Esophagus mucosa (tissue), 1 donor: ENCODE measurements at regions not wholly inside any gene's neighbourhood (a gene's known extent, or its start where the extent isn't known, plus 50 kb on each side); places are given as distances from the start of the nearest gene placed in this dataset.
A peak's percentile ranks its signal among the peaks of the same experiment; 100 is the strongest.
"Not testable (repeated sequence)": the region's sequence is repeated elsewhere in the genome, so short reads cannot be mapped to it uniquely, and the experiment has no call there.

Experiments used
- ATAC-seq: fragments of 200-7000 bp; cut with Tn5 transposase; one replicate; pipeline ENCODE4 v1.9.1; 2020
- donor health status: DM: yes; HTN: yes; CAD: no.

DNA sequence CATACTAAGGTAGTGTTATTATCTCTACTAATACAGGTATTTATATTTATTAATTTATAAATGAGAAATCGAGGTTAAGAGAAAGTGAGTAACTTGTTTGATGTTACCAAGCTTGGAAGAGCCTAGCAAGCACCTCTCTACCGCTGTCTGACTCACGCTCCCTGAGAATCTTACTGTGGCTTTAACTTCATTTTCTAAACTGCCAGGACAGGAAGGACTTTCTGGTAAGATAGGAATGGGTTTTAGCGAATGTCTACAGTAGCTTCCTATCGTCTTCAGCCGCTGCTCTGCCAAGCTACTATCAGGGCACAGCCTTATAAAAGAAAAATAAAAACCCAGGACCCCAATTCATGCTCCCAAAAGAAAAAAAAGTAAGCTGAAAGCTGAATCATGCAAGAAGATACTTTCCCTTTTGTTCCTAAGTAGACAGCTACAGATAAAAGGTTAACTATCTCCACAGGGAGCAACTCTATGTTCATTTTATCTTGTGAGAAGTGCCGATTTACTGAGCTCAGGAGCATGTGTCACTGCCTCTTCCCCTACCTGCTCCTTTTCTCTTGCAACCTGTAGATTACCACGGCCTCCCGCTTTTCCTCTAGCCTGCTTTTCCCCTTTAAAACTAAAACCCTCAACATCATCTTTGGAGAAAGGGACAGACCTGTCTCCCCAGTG is 60.2 kb downstream of the THNSL1 start:
- no peak for ATAC-seq

DNA sequence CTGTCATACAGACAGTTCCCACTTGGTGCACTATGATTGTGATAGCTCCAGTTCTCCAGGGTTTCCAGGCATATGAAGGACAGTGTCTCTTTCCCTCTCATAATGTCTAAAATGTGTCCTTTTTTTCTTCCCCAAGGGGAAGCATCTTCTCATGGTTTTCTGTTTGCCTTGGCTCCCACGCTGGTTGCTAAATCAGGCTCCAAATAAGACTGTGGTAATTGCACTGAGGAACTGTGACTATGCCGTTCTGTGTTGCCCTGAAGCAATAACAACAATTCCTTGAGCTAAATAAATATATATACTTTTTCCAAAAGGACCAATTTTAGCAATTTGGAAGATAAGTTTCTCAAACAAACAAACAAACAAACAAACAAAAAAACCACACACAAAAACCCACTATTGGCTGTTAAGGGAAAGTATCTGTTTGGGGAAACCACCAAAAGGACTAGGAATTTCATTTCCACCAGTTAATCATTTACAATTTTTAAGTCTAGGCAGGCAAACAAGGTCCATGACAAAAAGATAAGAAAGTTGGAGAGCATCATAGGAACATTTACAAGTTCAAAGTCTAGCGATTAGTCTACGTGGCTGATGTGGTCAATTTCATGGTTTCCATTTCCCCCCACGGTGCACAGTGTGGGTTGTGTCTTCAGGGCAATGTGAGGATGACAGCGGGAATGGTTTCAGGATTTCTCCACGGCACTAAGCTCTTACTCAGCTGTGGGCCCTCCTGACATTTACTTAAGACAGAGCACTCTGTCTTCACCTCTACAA is 62.4 kb downstream of the THNSL1 start:
- ATAC-seq = no peak

DNA sequence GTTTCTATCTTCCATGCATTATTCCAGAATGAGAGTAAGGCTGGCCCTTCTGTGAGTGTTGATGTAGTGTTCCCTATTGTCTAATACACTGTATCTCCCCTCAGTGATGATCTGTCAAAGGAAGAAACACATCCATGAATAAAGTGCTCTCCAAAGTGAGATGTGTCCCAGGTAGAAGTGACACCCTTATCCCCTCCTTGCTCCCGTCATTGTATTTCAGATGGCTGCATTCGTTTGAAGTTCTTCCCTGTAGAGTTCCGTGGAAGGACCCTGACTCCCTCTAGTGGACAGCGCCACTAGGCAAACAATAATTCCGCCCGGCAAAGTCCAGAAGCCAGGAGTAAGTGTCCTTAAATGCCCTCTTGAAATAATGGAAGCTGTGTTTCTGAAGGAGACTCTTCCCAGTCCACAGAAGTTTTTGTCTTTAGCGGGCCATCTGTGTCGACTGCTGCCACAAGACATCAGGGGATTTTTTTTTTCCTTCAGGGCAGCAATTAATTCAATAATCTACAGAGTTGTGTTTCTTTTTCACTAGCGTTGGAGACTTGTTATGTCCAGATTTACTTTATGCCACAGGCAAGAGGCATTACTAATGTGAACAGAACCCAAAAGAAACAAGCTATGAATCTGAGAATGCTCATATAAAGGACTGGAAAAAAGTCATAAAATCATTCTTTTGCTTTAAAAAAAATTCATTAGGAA is 64.6 kb downstream of the THNSL1 start:
- peak; percentile 85 for ATAC-seq

DNA sequence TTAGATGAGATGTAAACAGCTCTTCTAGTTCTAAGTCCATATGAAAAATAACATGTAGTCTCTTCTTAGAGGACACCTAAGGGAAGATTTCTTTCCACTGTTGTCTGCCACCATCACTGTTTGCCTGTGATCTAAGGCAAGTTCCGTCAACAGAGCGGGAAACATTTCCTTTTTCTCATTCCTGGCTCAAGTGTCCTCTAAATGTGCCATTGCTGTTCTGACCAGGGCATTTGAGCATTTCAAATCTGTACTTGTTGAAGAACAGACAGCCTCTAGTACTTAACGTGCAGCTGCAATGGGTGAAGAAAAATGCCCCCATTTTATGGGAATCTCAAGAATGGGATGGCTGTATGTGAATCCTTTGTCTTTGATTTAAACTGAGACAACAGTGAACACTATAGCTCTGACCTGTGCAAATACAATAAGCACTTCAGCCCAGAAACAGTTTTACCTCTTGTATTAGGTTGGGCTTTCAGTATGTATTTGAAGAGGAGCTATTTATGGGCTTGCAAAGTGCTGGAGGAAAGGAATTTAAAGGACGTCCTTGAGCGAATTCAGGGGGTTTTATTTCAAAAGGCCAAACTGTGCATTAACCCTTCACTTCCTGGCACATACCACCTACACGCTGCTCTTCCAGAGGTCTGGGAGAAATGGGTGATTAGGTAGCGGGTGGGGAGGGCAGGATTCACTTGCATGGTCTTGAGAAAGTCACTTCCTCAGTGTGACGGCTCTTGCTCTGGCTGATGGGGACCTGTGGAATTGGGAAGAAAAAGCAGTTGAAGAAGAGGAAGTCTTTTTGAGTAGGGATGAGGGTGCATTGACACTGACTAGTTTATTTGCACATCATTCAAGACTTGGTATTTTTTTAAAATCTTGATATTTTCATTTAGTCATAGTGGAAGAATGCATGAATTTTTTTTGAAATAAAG is 66.1 kb downstream of the THNSL1 start:
- no peak for ATAC-seq

DNA sequence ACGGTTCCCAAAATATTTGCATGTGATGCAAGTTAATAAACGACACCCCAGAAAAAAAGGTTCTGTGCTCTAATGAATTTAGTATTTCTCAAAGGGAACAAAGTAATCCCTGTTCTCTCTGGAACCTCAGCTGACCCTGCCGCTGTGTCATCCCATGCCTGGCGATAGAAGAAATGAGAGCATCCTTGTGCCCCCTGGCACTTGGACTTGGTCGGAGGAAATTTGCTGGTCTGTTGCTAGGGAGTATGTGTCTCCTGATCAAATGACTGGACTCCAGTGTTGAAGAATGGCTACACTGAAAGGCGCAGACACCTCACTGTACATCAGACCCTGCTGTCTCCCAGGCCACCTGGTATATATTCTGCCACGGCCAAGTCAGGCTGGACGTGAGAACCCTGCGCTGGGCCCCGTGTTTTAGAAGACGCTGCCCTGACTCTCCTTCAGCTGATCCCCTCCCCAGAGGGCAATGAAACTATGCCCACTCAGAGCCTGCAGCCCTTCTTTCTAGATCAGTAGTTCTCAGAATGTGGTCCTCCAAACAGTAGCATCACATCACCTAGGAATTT is 67.2 kb downstream of the THNSL1 start:
- no peak for ATAC-seq

DNA sequence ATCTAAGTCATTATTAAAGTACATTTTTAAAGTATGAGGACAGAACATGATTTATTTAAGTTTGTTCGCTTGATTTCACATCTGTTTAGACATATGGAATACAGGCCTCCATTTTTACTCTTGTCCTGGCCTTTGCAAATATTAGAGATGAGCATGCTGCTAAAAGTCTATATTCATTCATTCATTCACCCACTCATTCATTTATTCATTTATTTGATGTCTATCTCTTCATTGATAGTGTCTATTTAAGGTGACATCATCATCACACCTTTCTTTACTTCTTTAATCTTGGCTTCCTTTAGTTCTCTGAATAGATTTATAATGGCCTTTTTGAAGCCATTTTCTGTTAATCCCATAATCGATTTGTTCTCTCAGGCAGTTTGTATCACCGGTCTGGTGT is 68.0 kb downstream of the THNSL1 start:
- ATAC-seq = no peak

DNA sequence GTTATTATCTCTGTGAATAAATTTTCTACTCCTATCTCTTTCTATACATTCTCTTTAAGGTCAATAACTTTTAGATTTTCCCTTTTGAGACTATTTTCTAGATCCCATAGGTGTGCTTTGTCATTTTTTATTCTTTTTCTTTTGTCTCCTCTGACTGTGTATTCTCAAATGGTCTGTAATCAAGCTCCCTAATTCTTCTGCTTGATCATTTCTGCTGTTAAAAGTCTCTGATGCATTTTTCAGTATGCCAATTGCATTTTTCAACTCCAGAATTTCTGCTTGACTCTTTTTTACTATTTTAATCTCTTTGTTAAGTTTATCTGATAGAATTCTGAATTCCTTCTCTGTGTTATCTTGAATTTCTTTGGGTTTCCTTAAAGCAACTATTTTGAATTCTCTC is 78.2 kb downstream of the THNSL1 start:
- no peak for ATAC-seq

DNA sequence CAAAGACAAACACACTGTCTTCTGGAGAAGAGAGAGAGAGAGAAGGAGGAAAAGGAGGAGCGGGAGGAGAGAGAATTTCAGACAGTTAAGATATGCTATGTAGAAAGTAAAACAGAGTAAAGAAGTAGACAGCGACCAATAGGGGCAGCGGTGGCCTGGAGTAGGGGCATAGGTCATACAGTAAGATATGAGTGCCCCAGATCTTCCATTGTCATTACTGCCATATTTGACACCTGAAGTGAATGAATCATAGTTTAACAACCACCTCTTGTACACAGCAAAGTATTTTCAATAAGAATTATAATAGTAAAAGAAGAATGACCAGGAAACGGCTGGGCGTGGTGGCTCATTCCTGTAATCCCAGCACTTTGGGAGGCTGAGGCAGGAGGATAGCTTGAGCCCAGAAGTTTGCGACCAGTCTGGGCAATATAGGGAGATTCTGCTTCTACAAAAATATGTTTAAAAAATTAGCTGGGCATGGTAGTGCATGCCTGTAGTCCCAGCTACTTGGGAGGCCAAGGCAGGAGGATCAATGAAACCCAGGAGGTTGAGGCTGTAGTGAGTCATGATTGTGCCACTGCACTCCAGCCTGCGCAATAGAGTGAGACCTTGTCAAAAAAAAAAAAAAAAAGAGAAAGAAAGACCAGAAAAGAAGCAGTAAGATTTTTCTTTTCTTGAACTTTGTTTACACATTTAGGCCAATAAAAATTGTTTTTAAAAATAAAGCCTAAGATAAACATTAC is 77.0 kb upstream of the GPR158 start:
- no peak for ATAC-seq

DNA sequence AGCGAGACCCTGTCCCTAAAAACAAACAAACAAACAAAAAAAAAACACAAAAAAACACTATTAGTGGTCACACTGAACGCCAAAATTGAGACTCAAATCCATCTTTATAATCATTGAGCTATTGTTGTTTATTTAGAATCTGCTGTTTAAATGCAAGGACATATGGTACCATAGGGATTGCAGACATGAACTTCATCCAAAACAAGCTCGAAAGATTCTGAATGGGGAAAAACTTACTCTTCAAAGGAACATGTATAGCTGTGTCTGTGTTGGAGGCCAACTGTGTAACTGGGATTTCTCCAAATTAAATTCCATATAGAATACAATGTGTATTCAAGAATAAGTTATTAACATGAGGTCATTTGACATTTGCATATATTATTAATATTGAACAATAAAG is 74.7 kb upstream of the GPR158 start:
- ATAC-seq = no peak

DNA sequence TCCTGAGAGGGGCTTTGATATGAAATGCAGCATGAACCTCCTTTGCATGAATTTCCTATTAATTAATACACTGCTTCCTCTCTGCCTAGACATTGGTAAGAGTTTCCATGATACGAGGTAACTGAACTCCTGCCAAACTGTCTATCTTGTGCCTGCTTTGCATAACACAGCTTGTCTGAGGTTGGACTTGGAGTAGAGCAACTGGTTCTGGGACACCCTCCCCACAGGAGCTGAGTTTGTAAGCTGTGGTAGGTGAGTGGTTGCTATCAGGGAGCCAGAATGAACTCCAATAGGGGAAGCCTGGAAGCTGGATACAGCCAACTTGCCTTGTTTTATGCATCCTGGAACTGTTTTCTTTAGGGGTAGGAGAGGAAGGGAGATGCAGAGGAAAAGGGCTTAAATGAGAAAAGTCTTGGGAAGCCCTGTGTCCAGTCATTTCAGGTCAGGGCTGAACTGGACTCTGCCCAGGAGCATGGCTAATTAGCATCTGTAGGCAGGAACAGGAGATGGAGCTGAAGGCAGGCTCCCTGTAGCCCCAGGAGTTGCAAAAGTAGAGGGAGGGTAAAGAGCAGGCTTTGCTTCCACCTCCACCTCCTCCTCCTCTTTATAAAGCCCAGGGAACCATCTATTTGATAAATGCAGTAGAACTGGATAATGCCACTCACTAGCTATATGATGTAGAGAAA is 73.2 kb upstream of the GPR158 start:
- peak; percentile 52 for ATAC-seq

DNA sequence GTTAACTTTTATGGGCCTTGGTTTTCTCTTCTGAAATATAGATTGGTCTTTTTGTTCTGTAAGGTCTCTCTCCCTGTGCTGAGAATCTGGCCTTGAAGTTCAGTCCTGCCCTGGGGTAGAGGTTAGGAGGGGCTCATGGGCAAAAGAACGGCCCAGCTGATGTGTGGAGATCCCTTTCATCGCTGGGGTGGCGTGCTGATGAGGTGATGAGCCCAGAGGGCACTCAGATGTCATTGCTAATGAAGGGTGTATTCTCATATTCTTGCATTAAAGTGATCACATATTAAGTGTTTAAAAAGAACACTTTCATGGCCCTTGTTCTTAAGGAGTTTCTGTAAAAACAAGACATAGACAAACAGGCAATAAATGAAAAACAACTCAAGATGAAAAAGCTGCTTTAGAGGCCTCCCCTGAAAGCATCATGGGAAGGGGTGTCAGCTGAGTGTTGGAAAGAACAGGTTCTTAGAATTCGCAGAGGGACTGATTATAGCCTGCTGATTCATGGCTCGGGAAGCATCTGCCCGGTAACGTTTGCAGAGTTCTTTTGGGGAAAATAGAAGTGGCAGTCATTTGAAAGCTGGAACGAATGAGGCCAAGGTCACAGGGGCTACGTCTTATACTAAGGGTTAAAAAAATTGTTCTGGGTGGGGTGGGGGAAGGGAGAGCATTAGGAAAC is 72.5 kb upstream of the GPR158 start:
- ATAC-seq = no peak

DNA sequence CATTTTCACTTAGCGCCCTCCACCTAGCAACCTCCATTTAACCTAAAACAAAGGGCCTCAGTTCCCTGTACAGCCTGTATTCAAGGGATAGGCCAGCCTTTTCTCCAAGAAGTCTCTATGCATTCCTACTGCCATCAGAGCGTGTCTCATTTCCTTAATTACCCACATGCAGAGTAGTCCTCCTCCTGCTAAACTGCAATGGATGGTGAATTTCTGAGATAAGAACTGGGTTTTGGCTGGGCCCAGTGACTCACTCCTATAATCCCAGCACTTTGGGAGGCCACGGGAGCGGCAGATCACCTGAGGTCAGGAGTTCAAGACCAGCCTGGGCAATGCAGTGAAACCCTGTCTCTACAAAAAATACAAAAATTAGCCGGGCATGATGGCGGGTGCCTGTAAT is 71.1 kb upstream of the GPR158 start:
- no peak for ATAC-seq

DNA sequence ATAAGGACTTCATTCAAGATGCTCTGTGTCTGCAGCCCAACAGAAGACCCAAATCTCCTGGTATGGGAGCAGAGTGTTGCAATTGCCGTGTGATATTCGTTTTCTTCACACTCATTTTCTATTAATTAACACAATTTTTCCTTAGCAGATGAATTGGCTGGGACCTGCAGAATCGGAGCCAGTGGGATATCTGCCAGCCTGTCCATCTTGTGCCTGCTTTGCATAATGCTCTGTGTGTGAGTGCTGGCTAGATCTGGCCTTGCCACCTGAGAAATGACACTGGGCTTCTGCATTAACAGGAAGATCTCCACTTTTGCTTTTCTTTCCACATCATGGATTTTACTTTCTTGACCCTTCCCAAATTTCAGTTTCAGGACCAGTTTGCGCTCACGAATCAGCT is 70.4 kb upstream of the GPR158 start:
- ATAC-seq = no peak

DNA sequence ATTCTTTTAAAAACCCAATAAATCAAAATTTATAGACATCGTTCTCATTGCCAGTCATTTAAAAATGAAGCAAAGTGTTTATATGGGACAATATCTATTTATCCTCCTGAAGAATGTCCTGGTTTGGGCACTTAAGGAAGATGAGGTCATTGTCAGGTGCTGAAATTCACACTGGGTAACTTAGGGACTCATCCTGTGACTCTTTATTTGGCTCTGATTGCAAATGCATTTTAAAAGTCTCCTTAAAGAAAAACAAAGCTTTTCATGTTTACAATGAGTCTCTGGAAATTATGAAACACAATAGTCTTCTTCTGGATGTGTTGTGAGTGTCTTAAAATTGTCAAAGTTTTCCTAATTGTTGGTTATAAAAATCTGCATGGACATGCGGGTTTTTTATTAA is 69.5 kb upstream of the GPR158 start:
- no peak for ATAC-seq

DNA sequence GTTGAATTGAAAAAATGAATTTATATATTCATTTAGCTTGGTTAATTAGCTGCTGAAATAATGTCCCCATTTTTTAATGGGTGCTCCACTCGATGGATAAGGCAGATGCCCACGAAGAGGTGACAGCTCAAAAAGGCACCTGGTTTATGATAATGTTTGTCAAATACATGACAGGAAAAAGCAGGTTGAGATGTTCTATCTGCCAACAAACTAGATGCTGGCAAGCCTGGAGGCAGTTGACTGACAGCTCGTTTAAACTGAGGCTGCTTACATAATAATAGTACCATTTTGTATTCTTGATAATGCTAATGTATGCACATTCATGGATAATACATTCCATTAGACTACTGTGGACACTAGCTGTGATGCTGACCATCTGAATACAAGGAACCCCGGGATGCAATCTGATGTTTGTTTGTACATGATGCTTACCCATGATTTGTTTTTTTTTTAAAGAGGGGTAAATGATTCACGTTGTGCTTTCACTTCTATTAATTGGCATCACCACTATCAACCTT is 69.0 kb upstream of the GPR158 start:
- ATAC-seq = no peak

DNA sequence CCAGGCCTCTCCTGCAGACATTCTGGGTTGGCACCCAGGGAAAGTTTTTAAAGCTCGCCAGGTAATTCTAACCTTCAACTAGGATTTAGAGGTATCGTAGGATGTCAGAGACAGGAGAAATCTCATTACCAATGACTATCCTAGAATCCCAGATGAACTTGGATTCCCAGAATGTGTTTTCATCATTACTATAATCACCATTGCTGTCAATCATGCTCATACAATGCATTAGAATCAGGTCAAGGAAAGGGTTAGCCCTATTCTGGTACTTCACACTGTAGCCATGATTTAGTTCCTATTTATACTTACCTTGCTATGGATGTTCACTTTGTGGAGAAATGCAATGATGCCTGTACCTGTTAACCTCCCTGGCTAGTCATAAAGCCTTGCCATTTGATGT is 67.0 kb upstream of the GPR158 start:
- ATAC-seq = no peak

DNA sequence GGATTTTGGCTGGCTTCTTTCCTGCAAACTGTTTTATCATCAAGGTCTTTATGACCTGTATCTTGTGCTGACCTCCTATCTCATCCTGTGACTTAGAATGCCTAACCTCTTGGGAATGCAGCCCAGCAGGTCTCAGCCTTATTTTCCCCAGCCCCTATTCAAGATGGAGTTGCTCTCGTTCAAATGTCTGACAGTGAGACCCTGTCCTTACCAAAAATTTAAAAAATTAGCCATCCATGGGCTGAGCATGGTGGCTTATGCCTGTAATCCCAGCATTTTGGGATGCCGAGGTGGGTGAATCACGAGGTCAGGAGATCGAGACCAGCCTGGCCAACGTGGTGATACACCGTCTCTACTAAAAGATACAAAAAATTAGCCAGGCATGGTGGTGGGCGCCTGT is 64.9 kb upstream of the GPR158 start:
- ATAC-seq = not testable (repeated sequence)

DNA sequence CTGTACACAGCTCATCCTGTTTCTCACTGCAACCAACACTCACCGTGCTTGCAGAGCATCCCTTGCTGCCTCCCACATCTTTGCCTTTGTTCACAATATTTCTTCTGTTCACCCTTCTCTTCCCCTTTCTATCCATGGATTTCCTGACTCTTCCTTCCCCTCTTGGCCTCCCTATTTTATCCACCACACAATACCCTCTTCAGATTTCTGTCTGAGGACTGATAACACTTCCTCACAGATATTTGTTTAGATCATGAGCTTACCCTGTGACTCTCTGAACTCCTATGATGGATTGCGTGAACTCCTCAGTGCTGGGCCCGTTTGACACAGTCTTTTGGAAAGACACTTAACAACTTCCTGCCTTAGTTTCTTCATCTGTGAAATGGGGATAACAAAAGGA is 62.8 kb upstream of the GPR158 start:
- ATAC-seq = no peak

DNA sequence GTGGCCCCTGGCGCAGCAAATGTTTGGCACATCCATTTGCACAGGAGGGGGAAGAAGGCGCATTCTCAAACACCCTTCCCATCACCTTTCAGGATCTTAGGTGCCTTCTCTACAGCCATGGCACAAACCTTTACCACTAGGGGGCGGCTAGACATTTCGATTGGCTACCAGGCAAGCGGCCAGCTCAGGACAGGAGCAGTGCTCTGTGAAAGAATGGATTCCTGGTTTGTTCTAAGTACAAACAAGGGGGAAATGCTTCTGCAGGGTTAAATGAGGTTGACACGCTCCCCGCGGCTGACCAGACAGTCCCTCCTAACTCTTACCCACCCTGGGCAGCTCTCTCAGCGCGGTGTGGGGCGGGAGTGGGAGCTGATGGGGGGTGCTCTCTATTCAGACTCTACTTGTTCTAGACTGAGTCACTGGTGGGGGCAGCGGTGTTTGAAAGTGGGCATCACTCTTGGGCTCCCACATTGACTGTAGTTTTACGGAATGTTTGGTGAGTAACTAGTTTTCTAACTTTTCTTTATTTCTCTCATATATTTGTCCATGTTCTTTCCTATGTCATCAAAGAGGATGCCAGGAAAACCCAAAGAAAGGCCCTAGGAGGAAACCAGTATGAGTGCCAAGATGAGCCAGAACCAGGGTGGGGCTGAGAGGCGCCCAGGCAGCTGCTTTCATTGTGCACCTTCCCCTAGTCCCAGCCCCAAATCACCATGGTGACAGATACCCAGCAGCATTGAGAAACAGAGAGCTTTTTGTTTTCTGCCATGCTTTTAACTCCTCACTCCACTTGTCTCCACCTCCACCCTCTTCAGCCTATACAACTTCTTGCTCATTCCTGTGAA is 61.4 kb upstream of the GPR158 start:
- ATAC-seq = peak; percentile 84
